GM06990 (cell line): ENCODE measurements at regions not wholly inside any gene's neighbourhood (a gene's known extent, or its start where the extent isn't known, plus 50 kb on each side); places are given as distances from the start of the nearest gene placed in this dataset.

Source experiments
- DNase-seq: peaks from one replicate; pipeline ENCODE4 v3.0.0-alpha.2; 2011; ENCODE audit not compliant: insufficient read length; ENCODE audit errors: extremely low read depth
- H3K27me3 ChIP-seq: replicated peaks from 2 replicates; pipeline ENCODE4 v1.6.0; 2011; ENCODE audit warnings: low read length; ENCODE audit not compliant: control insufficient read depth, insufficient read depth
- H3K36me3 ChIP-seq: 2 replicates; pipeline ENCODE4 v1.5.1; 2011; ENCODE audit warnings: low read length; ENCODE audit not compliant: control insufficient read depth, insufficient read depth
- H3K4me3 ChIP-seq: replicated peaks from 2 replicates; pipeline ENCODE4 v1.5.1; 2011; ENCODE audit warnings: low read depth, mild to moderate bottlenecking, control low read depth, low read length
- TF ChIP-seq, protein P1 (sequence below): IDR thresholded peaks from 2 replicates; pipeline ENCODE4 v1.5.1; 2011; ENCODE audit warnings: low read length, control low read depth, mild to moderate bottlenecking, inconsistent platforms; ENCODE audit not compliant: insufficient read depth, poor library complexity, severe bottlenecking

DNA sequence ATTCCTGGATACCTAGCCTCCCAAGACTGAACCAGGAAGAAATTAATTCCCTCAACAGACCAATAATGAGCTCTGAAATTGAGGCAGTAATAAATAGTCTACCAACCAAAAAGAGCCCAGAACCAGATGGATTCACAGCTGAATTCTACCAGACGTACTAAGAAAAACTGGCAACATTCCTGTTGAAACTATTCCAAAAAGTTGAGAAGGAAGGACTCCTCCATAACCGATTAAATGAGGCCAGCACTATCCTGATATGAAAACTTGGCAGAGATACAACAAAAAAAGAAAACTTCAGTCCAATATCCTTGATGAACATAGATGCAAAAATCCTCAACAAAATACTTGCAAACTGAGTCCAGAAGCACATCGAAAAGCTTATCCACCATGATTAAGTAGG, 392.5 kb upstream of the GRAMD2B start:
- DNase-seq, result no peak
- Histone ChIP-seq H3K36me3 (no peaks in the 10 kb centered on the region), H3K4me3 (no peak overlapping the region), H3K27me3 (no peaks in the 10 kb centered on the region)
- TF ChIP-seq, protein P1, sequence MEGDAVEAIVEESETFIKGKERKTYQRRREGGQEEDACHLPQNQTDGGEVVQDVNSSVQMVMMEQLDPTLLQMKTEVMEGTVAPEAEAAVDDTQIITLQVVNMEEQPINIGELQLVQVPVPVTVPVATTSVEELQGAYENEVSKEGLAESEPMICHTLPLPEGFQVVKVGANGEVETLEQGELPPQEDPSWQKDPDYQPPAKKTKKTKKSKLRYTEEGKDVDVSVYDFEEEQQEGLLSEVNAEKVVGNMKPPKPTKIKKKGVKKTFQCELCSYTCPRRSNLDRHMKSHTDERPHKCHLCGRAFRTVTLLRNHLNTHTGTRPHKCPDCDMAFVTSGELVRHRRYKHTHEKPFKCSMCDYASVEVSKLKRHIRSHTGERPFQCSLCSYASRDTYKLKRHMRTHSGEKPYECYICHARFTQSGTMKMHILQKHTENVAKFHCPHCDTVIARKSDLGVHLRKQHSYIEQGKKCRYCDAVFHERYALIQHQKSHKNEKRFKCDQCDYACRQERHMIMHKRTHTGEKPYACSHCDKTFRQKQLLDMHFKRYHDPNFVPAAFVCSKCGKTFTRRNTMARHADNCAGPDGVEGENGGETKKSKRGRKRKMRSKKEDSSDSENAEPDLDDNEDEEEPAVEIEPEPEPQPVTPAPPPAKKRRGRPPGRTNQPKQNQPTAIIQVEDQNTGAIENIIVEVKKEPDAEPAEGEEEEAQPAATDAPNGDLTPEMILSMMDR, result no peak

DNA sequence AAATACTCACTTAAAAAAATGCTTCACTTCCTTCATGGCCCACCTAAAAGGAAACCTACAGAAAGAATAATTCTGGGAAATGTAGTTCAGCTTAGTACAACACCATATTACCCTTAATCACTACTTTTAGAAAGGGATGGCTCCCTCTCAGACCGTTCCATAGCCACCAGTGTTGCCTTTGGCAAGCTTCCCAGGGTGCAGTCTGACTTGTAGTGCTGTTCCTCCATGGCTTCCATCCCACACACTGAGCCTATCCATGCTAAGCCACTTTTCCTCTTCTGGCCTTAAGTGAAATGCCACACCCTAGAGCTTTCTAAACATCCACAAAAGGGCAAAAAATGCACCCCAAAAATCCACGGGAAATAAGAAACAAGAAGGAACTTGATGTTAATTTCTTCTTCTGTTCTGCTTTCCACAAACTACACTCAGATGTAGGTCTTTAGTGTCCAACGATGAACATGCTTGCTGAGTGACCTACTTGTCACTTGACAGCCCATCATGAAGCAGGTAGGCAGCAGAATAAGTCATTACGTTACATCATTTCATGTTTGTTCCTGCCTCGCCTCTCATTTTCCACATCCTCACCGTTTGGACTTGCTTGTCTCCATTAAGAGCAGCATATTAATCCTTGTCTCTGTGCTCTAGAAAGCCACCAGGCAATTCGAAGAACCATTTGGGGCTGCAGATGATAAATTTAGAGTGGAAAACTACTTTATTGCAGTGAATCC, 391.1 kb upstream of the GRAMD2B start:
- Histone ChIP-seq H3K27me3 (no peaks in the 10 kb centered on the region), H3K4me3 (no peak overlapping the region), H3K36me3 (no peaks in the 10 kb centered on the region)
- TF ChIP-seq, protein P1, result no peak
- no peak for DNase-seq

DNA sequence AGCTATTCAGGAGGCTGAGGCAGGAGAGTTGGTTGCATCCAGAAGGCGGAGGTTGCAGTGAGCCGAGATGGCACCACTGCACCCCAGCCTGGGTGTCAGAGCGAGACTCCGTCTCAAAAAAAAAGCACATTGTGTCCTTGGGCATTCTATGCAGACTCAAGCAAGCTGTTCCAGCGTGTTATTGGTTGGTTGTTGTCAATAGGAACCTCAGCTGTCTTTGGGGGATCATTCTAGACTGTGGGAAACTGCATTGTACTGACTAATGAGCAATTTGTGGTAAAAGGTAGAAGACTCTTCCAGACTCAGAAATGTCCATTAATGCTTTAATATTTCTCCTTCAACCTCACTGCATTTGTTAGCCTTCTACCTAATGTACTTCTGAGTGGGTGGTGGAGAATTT, 379.5 kb upstream of the GRAMD2B start:
- TF ChIP-seq, protein P1, result no peak
- no peaks in the 10 kb centered on the region for H3K27me3 ChIP-seq
- no peak for DNase-seq
- no peak overlapping the region for H3K4me3 ChIP-seq
- no peaks in the 10 kb centered on the region for H3K36me3 ChIP-seq

DNA sequence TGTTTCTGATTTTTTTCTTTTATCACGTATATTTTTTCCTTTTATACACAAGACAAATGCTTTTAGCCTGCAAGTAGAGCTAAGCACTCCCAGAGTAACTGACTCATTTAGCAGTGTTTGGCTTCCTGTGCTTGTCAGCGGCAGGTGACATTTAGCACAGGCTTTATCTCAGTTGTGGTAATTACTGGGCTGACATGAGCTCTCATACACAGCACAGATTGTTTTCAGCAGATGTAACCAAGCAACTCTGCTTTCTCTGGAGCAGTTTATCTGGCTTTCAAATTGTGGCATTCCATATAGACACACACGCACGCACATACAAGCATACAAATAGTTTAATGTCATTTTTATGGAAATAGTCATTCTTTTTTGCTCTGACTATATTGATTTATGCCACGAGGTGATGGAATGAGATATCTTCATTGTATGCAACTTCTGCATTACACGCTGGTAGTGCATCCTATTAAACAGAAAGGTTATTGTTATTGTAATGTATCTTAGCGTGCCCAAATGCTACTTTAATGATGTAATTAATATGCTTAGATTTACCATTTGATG, 379.0 kb upstream of the GRAMD2B start:
- TF ChIP-seq, protein P1, result no peak
- DNase-seq, result no peak
- no peak overlapping the region for H3K4me3 ChIP-seq
- no peaks in the 10 kb centered on the region for H3K27me3 ChIP-seq
- no peaks in the 10 kb centered on the region for H3K36me3 ChIP-seq

DNA sequence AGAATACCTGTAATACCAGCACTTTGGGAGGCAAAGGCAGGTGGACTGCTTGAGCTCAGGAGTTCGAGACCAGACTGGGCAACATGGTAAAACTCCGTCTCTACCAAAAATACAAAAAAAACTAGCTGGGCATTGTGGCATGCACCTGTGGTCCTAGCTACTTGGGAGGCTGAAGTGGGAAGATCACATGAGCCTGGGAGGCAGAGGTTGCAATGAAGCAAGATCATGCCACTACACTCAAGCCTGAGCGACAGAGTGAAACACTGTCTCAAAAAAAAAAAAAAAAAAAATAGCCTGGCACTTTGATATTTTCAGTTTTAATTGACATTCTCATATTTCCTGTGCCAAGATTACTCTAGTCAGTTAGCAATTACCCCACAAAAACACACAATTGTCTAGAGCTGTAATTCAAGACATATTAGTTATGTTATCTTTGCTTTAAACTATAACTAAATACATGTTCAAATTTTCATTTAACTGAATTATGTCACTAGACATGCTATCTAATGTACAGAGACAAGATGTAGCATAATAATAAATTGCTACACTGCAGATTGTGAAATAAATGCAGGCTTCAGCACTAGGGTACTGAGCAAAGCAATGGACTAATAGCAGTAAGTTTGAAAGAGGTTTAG, 378.2 kb upstream of the GRAMD2B start:
- no peak overlapping the region for H3K4me3 ChIP-seq
- TF ChIP-seq, protein P1, result no peak
- no peak for DNase-seq
- H3K27me3 ChIP-seq, result no peaks in the 10 kb centered on the region
- H3K36me3 ChIP-seq, result no peaks in the 10 kb centered on the region
